ENCODE measurements at regions not wholly inside any gene's neighbourhood (a gene's known extent, or its start where the extent isn't known, plus 50 kb on each side); places are given as distances from the start of the nearest gene placed in this dataset.

DNA sequence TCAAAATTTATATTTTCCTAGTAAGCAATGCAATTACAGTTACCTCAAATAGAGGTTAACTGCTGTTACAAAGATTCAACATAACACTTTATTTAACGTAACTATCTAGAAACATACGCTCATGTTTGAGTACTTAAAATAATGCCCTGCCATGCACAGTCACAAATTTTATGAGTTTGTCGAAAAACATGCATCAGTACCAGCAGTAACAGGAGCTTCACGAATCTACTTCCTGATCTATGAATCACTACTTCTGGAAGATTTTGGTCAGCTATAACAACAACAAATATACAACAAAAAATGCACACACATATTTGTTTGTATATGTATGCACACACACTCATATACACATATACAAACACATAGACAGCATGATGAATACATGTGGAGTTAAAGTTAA lies 881.8 kb downstream of the FSCB start:
- DNase-seq (ENCODE audit: low read depth), result no peak
- H3K4me3 ChIP-seq (ENCODE audit: low read depth, low read length), result no peak overlapping the region
- TF ChIP-seq, protein P1, sequence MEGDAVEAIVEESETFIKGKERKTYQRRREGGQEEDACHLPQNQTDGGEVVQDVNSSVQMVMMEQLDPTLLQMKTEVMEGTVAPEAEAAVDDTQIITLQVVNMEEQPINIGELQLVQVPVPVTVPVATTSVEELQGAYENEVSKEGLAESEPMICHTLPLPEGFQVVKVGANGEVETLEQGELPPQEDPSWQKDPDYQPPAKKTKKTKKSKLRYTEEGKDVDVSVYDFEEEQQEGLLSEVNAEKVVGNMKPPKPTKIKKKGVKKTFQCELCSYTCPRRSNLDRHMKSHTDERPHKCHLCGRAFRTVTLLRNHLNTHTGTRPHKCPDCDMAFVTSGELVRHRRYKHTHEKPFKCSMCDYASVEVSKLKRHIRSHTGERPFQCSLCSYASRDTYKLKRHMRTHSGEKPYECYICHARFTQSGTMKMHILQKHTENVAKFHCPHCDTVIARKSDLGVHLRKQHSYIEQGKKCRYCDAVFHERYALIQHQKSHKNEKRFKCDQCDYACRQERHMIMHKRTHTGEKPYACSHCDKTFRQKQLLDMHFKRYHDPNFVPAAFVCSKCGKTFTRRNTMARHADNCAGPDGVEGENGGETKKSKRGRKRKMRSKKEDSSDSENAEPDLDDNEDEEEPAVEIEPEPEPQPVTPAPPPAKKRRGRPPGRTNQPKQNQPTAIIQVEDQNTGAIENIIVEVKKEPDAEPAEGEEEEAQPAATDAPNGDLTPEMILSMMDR (IDR thresholded peaks at IDR 0.05; ENCODE audit: insufficient read depth, low read depth, low read length), result no peak

DNA sequence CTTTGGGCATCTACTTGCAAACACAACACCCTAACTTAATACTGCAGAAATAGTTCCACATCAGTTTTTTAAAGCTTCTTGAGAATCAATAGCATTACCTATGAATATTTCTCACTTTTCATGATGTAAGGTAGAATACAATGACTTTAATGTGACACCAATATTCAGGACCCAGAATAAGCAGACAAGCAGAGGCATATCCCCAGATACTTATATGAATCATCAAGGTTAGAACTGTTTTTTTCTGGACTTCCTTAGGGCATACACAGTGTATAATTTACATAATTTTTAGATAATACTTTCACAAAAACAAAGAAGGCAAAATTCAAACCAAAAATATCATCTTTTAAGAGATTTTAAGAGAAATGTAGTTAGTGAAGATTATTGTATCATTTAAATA lies 885.8 kb downstream of the FSCB start:
- TF ChIP-seq, protein P1 (IDR thresholded peaks at IDR 0.05; ENCODE audit: insufficient read depth, low read depth, low read length), result no peak
- no peak overlapping the region for H3K4me3 ChIP-seq (ENCODE audit: low read depth, low read length)
- no peak for DNase-seq (ENCODE audit: low read depth)

DNA sequence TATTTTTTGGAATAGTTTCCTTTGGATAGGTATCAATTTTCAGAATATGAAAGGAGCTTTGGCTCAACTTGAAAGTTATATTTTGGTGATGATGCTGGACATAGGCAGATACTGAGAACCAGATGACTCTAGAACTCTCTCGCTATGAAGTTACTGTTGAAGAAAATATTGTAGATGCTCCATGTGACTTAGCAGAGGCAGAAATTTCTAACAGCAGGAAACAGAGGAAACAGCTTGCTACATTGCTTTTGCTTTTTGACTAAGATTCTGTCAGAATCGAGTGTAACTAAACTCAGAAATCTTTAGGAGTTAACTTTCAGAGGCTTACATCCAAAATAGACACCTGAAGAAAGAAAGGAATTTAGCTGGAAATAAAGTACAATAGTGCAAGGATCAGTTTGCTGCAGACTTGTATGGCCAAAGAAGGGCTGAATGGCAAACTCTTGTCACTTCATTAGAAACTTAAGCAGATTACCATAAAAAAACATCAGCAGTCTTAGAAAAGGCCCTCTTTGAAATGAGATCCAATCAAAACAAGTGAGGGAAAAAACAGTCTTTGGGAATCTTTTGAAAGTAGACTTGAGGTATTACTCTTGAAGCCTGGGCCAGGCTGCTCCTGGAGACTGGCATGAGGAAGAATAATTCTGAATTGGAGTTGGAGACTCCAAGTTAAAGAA lies 911.8 kb downstream of the FSCB start:
- TF ChIP-seq, protein P1 (IDR thresholded peaks at IDR 0.05; ENCODE audit: insufficient read depth, low read depth, low read length), result no peak
- H3K4me3 ChIP-seq (ENCODE audit: low read depth, low read length), result no peak overlapping the region
- no peak for DNase-seq (ENCODE audit: low read depth)

DNA sequence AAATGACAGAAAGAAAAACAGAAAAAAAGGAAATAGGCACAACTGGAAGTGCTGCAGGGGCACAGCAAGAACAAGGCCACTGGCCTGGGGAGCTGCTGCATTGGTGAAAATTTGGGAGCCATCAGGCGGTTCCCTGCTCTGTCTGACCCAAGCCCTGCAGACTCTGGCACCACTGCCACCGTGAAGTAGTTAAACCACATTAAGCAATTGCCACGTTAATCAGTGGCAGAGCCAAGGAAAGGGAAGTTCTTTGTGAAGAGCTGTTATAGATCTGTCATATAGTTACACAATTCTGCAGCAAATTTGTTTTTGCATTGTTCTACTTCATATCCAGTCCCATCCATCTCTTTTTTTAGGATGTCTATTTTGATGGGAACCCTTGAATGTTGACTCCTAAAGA lies 915.3 kb downstream of the FSCB start:
- H3K4me3 ChIP-seq (ENCODE audit: low read depth, low read length), result no peak overlapping the region
- DNase-seq (ENCODE audit: low read depth), result no peak
- TF ChIP-seq, protein P1 (IDR thresholded peaks at IDR 0.05; ENCODE audit: insufficient read depth, low read depth, low read length), result no peak

DNA sequence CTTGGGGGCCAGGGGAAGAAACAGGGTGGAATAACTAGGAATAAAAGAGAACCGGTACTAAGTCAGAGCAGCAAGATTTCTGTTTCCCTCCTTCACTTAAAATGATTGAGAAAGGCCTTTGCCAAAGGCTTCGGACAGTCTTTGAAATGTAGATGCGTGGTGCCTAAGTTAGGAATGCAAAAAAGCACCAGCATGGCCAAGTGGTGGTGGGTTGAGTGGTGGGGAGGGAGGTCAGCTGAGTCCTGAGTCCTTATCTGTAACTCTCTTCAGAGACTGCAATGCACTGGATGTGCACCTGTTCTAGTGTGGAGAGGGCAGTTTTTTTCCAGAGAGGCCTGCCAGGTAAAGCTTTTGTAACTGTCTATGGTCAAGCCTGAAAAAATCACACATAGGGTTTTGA lies 919.9 kb downstream of the FSCB start:
- no peak for DNase-seq (ENCODE audit: low read depth)
- TF ChIP-seq, protein P1 (IDR thresholded peaks at IDR 0.05; ENCODE audit: insufficient read depth, low read depth, low read length), result no peak
- no peak overlapping the region for H3K4me3 ChIP-seq (ENCODE audit: low read depth, low read length)

DNA sequence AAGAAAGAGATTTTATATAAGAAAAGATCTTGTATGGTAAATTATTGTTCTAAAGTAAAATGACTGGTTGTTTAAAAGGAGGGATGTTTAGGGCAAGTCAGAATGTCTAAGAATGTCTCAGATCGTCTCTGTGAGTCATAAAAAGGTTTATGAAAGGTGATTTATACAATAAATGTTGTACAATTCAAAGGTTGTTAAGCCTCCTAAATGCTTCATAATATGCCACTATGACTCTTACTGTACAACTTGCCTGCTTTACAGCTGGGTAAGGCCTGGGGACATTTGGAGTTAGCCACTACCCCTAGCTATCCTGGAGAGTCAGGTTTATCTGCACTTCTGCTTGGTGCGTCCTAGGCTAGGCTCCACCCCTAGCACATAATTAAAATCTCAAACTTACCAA lies 927.4 kb downstream of the FSCB start:
- no peak overlapping the region for H3K4me3 ChIP-seq (ENCODE audit: low read depth, low read length)
- TF ChIP-seq, protein P1 (IDR thresholded peaks at IDR 0.05; ENCODE audit: insufficient read depth, low read depth, low read length), result no peak
- no peak for DNase-seq (ENCODE audit: low read depth)

DNA sequence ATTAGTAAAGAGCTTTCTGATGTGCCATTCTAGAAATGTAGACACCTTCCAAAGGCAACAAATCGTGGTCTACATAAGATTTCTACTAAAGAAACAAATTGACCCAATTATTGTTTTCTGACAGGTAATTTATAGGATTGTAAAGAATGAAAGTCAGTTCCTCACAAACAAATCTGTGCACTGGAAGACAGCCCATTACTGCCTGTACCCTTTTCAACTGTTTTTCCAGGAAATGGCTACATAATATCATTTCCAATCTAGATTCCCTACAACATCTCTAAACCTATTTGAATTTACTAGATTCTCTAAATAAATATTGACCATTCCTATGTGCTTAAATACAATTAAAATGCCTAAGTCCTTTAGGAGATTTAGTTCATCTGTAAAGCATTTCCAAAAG lies 939.1 kb downstream of the FSCB start:
- DNase-seq (ENCODE audit: low read depth), result no peak
- H3K4me3 ChIP-seq (ENCODE audit: low read depth, low read length), result no peak overlapping the region
- TF ChIP-seq, protein P1 (IDR thresholded peaks at IDR 0.05; ENCODE audit: insufficient read depth, low read depth, low read length), result no peak

All from fibroblast of villous mesenchyme (primary cell).